ENCODE measurements at regions not wholly inside any gene's neighbourhood (a gene's known extent, or its start where the extent isn't known, plus 50 kb on each side); places are given as distances from the start of the nearest gene placed in this dataset.

DNA sequence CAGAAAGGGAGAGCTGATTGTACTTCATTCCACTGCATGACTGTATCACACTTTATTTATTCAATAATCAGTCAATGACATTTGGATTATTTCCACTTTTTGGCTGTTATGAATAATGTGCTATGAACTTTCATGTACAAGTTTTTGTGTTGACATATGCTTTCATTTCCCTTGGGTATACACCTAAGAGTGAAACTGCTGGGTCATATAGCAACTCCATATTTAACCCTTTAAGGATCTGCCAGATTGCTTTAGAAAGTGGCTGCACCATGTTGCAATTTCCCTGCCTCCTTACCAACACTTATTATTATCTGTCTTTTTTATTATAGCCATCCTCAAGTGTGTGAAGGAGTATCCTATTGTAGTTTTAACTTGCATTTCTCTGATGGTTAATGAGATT lies 108.8 kb upstream of the KCNK1 start:
- TF ChIP-seq POLR2A (IDR thresholded peaks at IDR 0.05; ENCODE audit: low read depth, low read length) (no peak), POLR2AphosphoS5 (IDR thresholded peaks at IDR 0.05; ENCODE audit: low read depth, low read length) (no peak), SPI1 (IDR thresholded peaks at IDR 0.05; ENCODE audit: low read depth, low read length) (no peak)
